GM12878 (cell line): ENCODE measurements at regions not wholly inside any gene's neighbourhood (a gene's known extent, or its start where the extent isn't known, plus 50 kb on each side); places are given as distances from the start of the nearest gene placed in this dataset.

Source experiments
- BHLHE40 ChIP-seq, 2 experiments: fragments of 450-650 bp in 1 of 2; IDR thresholded peaks; 2 replicates each; pipeline ENCODE4 v1.6.1; 2011 to 2017; ENCODE audit warnings: low read depth in 2 of 2, borderline replicate concordance in 1 of 2, improper control_type of control experiment in 1 of 2, low read length in 1 of 2, mild to moderate bottlenecking in 1 of 2
- EZH2 ChIP-seq: IDR thresholded peaks from 2 replicates; pipeline ENCODE4 v1.6.1; 2012; ENCODE audit warnings: low read depth, mild to moderate bottlenecking, control low read depth, inconsistent platforms, low read length, borderline replicate concordance; ENCODE audit not compliant: control insufficient read depth
- FOS ChIP-seq: IDR thresholded peaks from 3 replicates; pipeline ENCODE4 v1.6.1; 2011; ENCODE audit warnings: borderline replicate concordance; ENCODE audit not compliant: insufficient read length; ENCODE audit errors: extremely low read depth
- GABPA ChIP-seq: IDR thresholded peaks from 2 replicates; pipeline ENCODE4 v1.6.1; 2014; ENCODE audit warnings: antibody characterized with exemption, low read depth, mild to moderate bottlenecking, inconsistent platforms
- NFXL1 ChIP-seq: fragments of 450-650 bp; IDR thresholded peaks from 2 replicates; pipeline ENCODE4 v1.6.1; 2017; ENCODE audit warnings: antibody characterized with exemption, mild to moderate bottlenecking, borderline replicate concordance
- NRF1 ChIP-seq: conservative IDR thresholded peaks from 2 replicates; pipeline ENCODE4 v1.6.1; 2011; ENCODE audit warnings: mild to moderate bottlenecking, low read depth, low read length, improper control_type of control experiment
- POLR2A ChIP-seq: IDR thresholded peaks from 2 replicates; pipeline ENCODE4 v1.6.1; 2011; ENCODE audit warnings: low read depth, mild to moderate bottlenecking, low read length
- RELA ChIP-seq: fragments of 450-650 bp; IDR thresholded peaks from 2 replicates; pipeline ENCODE4 v1.8.0; 2014; ENCODE audit warnings: borderline replicate concordance; ENCODE audit not compliant: partially characterized antibody
- YBX1 ChIP-seq: fragments of 450-650 bp; IDR thresholded peaks from 2 replicates; pipeline ENCODE4 v1.6.1; 2016; ENCODE audit warnings: antibody characterized with exemption
- TF ChIP-seq, protein P1 (sequence below): IDR thresholded peaks from 2 replicates; pipeline ENCODE4 v1.6.1; 2011; ENCODE audit warnings: low read depth, mild to moderate bottlenecking, low read length, moderate library complexity, borderline replicate concordance; ENCODE audit errors: extremely low read depth
- TF ChIP-seq, protein P2 (sequence below), 3 experiments: IDR thresholded peaks in 2 of 3; conservative IDR thresholded peaks in 1 of 3; 2 replicates each; pipeline ENCODE4 v1.5.1; 2011; ENCODE audit warnings: low read depth in 3 of 3, low read length in 3 of 3, mild to moderate bottlenecking in 3 of 3, control low read depth in 2 of 3, moderate library complexity in 2 of 3, inconsistent platforms in 1 of 3, mixed read lengths in 1 of 3; ENCODE audit not compliant: control insufficient read depth in 2 of 3, insufficient read depth in 1 of 3; ENCODE audit errors: extremely low read depth in 1 of 3
- TF ChIP-seq, protein P3 (sequence below): fragments of 450-650 bp; IDR thresholded peaks from 2 replicates; pipeline ENCODE4 v1.6.1; 2014; ENCODE audit warnings: mild to moderate bottlenecking

DNA sequence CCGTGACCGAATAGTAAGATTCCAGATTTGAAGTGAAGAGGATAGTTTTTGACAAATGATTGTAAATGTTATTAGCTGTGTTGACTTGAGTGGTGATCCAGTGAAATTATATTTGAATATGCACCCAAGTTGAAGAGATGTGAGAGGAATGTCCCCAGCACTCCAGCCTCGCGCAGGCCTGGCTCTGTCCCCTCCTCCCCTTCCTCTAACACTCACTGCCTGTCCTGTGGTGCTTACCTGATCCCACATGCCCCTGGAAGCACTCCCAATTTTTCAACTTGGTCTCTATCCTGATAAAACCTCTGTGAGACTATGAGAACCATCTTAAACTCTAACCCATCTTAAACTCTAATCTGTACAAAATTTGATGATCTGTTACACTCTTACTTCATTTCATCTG lies 154.7 kb upstream of the LRP1B start:
- no peak for TF ChIP-seq BHLHE40 (IDR thresholded peaks at IDR 0.05; ENCODE audit: borderline replicate concordance in 1 of 2, low read depth in 2 of 2, low read length in 1 of 2)
- no peak for TF ChIP-seq FOS
- TF ChIP-seq, protein P1, sequence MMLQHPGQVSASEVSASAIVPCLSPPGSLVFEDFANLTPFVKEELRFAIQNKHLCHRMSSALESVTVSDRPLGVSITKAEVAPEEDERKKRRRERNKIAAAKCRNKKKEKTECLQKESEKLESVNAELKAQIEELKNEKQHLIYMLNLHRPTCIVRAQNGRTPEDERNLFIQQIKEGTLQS = no peak
- TF ChIP-seq EZH2 = no peak
- TF ChIP-seq, protein P2, sequence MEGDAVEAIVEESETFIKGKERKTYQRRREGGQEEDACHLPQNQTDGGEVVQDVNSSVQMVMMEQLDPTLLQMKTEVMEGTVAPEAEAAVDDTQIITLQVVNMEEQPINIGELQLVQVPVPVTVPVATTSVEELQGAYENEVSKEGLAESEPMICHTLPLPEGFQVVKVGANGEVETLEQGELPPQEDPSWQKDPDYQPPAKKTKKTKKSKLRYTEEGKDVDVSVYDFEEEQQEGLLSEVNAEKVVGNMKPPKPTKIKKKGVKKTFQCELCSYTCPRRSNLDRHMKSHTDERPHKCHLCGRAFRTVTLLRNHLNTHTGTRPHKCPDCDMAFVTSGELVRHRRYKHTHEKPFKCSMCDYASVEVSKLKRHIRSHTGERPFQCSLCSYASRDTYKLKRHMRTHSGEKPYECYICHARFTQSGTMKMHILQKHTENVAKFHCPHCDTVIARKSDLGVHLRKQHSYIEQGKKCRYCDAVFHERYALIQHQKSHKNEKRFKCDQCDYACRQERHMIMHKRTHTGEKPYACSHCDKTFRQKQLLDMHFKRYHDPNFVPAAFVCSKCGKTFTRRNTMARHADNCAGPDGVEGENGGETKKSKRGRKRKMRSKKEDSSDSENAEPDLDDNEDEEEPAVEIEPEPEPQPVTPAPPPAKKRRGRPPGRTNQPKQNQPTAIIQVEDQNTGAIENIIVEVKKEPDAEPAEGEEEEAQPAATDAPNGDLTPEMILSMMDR (IDR thresholded peaks at IDR 0.05 in 2 of 3, conservative IDR thresholded peaks at IDR 0.05 in 1 of 3; ENCODE audit: control insufficient read depth in 2 of 3, extremely low read depth in 1 of 3, insufficient read depth in 1 of 3, low read depth in 3 of 3, low read length in 3 of 3) = no peak
- TF ChIP-seq, protein P3, sequence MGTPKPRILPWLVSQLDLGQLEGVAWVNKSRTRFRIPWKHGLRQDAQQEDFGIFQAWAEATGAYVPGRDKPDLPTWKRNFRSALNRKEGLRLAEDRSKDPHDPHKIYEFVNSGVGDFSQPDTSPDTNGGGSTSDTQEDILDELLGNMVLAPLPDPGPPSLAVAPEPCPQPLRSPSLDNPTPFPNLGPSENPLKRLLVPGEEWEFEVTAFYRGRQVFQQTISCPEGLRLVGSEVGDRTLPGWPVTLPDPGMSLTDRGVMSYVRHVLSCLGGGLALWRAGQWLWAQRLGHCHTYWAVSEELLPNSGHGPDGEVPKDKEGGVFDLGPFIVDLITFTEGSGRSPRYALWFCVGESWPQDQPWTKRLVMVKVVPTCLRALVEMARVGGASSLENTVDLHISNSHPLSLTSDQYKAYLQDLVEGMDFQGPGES = no peak
- TF ChIP-seq NRF1 = no peak
- no peak for TF ChIP-seq POLR2A
- no peak for TF ChIP-seq NFXL1
- no peak for TF ChIP-seq RELA
- TF ChIP-seq GABPA = no peak
- no peak for TF ChIP-seq YBX1
